A549 (cell line): ENCODE measurements at regions not wholly inside any gene's neighbourhood (a gene's known extent, or its start where the extent isn't known, plus 50 kb on each side); places are given as distances from the start of the nearest gene placed in this dataset.

Experiments
- RAD21 ChIP-seq, 2 experiments: fragments of >200 bp in 1 of 2; sonication (Bioruptor Twin) in 1 of 2; formaldehyde crosslinking in 1 of 2; IDR thresholded peaks in 1 of 2; conservative IDR thresholded peaks in 1 of 2; 2 replicates in 1 of 2; 3 replicates in 1 of 2; pipeline ENCODE4 v1.6.1; 2012 to 2018; ENCODE audit warnings: inconsistent platforms in 1 of 2
- TF ChIP-seq, protein P1 (sequence below): fragments of >200 bp; sonication (Bioruptor Twin); formaldehyde crosslinking; IDR thresholded peaks from 3 replicates; pipeline ENCODE4 v1.5.1; 2016

DNA sequence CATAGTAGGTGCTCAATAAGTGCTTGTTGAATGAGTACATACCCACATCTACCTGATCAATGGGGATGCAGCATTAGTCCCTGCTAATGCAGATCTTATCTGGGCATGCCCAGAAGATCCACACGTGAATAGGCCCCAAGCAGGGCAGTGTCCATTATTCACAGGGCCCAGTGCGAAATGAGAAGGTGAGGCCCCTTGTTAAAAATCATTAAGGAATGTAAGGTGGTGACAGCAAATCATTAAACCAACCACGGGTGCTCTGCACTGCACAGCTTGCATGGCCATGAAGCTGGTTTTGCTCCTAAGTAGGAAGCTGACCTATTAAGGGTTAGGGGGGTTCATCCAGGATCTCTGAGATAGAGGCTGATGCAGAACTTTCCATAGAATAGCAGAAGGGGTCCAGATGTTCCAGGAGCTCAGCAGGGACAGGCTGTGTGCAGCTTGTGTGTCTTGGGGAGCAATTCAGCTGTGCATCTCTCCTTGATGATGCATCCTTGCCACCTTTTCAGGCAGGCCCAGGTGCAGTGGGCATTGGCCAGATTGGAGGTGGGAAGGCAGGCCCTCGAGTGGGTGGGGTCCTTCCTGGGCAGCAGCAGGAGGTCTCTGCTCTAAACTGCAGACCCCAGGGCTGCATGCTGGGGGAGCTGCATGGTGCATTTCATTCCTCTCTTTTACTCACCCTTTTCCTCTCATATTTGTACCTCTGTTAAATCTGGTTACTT is 231.3 kb upstream of the PWP1 start:
- TF ChIP-seq, protein P1, sequence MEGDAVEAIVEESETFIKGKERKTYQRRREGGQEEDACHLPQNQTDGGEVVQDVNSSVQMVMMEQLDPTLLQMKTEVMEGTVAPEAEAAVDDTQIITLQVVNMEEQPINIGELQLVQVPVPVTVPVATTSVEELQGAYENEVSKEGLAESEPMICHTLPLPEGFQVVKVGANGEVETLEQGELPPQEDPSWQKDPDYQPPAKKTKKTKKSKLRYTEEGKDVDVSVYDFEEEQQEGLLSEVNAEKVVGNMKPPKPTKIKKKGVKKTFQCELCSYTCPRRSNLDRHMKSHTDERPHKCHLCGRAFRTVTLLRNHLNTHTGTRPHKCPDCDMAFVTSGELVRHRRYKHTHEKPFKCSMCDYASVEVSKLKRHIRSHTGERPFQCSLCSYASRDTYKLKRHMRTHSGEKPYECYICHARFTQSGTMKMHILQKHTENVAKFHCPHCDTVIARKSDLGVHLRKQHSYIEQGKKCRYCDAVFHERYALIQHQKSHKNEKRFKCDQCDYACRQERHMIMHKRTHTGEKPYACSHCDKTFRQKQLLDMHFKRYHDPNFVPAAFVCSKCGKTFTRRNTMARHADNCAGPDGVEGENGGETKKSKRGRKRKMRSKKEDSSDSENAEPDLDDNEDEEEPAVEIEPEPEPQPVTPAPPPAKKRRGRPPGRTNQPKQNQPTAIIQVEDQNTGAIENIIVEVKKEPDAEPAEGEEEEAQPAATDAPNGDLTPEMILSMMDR: no peak
- no peak for TF ChIP-seq RAD21 (conservative IDR thresholded peaks at IDR 0.05 in 1 of 2, IDR thresholded peaks at IDR 0.05 in 1 of 2)
